Peyer's patch (tissue), 4 donors: ENCODE measurements at regions not wholly inside any gene's neighbourhood (a gene's known extent, or its start where the extent isn't known, plus 50 kb on each side); places are given as distances from the start of the nearest gene placed in this dataset.

ENCODE experiments used
- CTCF ChIP-seq, 6 experiments: fragments of 450-650 bp in 4 of 6; fragments of 200-600 bp in 2 of 6; sonication (generic) in 1 of 6; IDR thresholded peaks; one replicate each; pipeline ENCODE4 v1.5.1; 2017 to 2019; ENCODE audit warnings: antibody characterized with exemption in 6 of 6, mild to moderate bottlenecking in 3 of 6, moderate library complexity in 1 of 6
- POLR2A ChIP-seq, 2 donors: fragments of 450-650 bp; IDR thresholded peaks; one replicate each; pipeline ENCODE4 v1.5.1; 2017; ENCODE audit warnings: antibody characterized with exemption in 2 of 2, mild to moderate bottlenecking in 2 of 2, moderate library complexity in 2 of 2

GRCh38 chr18:71682591-71682990 lies 861.6 kb downstream of the CBLN2 start:
- TF ChIP-seq CTCF (IDR thresholded peaks at IDR 0.05): no peak
- no peak for TF ChIP-seq POLR2A (IDR thresholded peaks at IDR 0.05)
